Bronchial epithelial cell (primary cell): ENCODE measurements at regions not wholly inside any gene's neighbourhood (a gene's known extent, or its start where the extent isn't known, plus 50 kb on each side); places are given as distances from the start of the nearest gene placed in this dataset.
A peak's percentile ranks its signal among the peaks of the same experiment; 100 is the strongest.

Experiments
- DNase-seq: peaks from one replicate; pipeline ENCODE4 v3.0.0-alpha.2; 2010; ENCODE audit warnings: low read depth
- FAIRE-seq: peaks from 2 replicates; lab custom pipeline; 2011; peaks lifted over from hg19 to GRCh38; lab: Jason Lieb, UNC
- H3K27me3 ChIP-seq: 2 replicates; pipeline ENCODE4 v1.5.1; 2011; ENCODE audit warnings: low read length; ENCODE audit not compliant: control insufficient read depth, insufficient read depth
- H3K36me3 ChIP-seq: 2 replicates; pipeline ENCODE4 v1.5.1; 2011; ENCODE audit warnings: low read length; ENCODE audit not compliant: control insufficient read depth, insufficient read depth
- H3K4me3 ChIP-seq: 2 replicates; pipeline ENCODE4 v1.5.1; 2011; ENCODE audit warnings: mild to moderate bottlenecking, low read depth, low read length, control low read depth
- TF ChIP-seq, protein P1 (sequence below): IDR thresholded peaks from 2 replicates; pipeline ENCODE4 v1.5.1; 2011; ENCODE audit warnings: mild to moderate bottlenecking, moderate library complexity, low read length, control low read depth, inconsistent platforms; ENCODE audit not compliant: insufficient read depth, severe bottlenecking

GRCh38 chr4:15238720-15239119 is 189.1 kb upstream of the C1QTNF7 start:
- Histone ChIP-seq H3K4me3 (no peak overlapping the region), H3K27me3 (peaks cover 5% of the 10 kb centered on the region), H3K36me3 (no peaks in the 10 kb centered on the region)
- TF ChIP-seq, protein P1, sequence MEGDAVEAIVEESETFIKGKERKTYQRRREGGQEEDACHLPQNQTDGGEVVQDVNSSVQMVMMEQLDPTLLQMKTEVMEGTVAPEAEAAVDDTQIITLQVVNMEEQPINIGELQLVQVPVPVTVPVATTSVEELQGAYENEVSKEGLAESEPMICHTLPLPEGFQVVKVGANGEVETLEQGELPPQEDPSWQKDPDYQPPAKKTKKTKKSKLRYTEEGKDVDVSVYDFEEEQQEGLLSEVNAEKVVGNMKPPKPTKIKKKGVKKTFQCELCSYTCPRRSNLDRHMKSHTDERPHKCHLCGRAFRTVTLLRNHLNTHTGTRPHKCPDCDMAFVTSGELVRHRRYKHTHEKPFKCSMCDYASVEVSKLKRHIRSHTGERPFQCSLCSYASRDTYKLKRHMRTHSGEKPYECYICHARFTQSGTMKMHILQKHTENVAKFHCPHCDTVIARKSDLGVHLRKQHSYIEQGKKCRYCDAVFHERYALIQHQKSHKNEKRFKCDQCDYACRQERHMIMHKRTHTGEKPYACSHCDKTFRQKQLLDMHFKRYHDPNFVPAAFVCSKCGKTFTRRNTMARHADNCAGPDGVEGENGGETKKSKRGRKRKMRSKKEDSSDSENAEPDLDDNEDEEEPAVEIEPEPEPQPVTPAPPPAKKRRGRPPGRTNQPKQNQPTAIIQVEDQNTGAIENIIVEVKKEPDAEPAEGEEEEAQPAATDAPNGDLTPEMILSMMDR, result peak; percentile 60
- DNase-seq, result peak; percentile 44
- peak; percentile 82 for FAIRE-seq

- DNase-seq (no peak), FAIRE-seq (no peak)
- TF ChIP-seq, protein P1, result no peak
- no peaks in the 10 kb centered on the region for H3K36me3 ChIP-seq
- no peak overlapping the region for H3K4me3 ChIP-seq
- H3K27me3 ChIP-seq, result peaks cover 5% of the 10 kb centered on the region
These were observed 188.0 kb upstream of the C1QTNF7 start for GRCh38 chr4:15239866-15240265.

DNA sequence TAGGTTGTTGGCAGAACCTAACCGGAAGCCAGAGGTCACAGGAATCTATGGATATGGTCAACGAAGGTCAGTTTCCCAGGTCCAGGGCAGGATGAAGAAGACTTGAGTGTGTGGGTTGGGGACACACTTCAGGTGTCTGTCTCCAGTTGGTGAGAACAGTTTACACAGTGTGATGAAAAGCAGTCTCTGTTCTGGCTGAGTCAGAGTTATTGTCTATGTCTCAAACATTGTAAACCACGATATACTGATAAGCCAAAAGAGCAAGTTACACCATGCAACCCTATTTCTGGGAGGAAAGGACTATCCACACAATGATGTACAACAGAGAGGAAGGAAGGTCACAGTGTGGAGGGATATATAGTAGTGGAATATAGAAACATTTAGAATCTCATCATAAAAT is 187.1 kb upstream of the C1QTNF7 start:
- Histone ChIP-seq H3K27me3 (peaks cover 5% of the 10 kb centered on the region), H3K4me3 (no peak overlapping the region), H3K36me3 (no peaks in the 10 kb centered on the region)
- TF ChIP-seq, protein P1, result no peak
- peak; percentile 72 for DNase-seq
- peak; percentile 13 for FAIRE-seq

DNA sequence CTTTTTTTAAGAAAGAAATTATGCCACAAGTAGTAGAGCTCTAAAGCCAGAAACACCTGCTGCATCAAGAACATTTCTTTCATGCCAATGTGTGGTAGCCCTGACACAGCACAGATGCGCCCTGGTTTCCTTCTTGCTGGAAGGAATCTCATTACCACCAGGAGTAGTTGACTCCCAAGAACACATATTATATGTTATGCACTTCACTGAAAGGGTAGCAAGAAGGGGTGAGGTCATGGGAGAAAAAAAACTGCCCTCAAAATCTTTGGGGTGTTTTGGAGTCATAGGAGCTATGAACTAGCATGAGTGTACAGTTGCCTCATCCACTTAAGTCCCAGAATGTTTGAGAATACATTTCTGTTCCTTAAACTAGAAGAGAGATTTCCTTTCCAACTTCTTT is 185.8 kb upstream of the C1QTNF7 start:
- TF ChIP-seq, protein P1, result no peak
- H3K27me3 ChIP-seq, result peaks cover 5% of the 10 kb centered on the region
- no peaks in the 10 kb centered on the region for H3K36me3 ChIP-seq
- no peak overlapping the region for H3K4me3 ChIP-seq
- DNase-seq (no peak), FAIRE-seq (no peak)

DNA sequence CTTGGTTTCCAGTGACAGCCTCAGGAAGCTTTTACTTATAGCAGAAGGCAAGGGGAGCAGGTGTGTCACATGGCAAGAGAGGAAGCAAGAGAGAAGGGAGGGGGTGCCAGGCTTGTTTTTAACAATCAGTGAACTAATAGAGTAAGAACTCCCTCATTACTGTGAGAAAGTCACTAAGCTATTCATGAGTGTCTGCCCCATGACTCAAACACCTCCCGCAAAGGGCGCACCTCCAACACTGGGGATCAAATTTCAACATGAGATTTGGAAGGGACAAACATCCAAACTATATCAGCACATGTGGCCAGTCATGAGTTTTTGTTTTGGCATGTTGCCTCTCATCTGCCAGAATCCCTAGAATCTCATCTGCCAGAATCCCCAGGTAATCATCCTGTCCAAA is 183.5 kb upstream of the C1QTNF7 start:
- DNase-seq, result peak; percentile 62

More for the DNA sequence above, 183.5 kb upstream of the C1QTNF7 start:
- FAIRE-seq, result no peak
- no peaks in the 10 kb centered on the region for H3K36me3 ChIP-seq
- TF ChIP-seq, protein P1, result no peak
- no peaks in the 10 kb centered on the region for H3K27me3 ChIP-seq
- H3K4me3 ChIP-seq, result no peak overlapping the region
